ENCODE measurements at regions not wholly inside any gene's neighbourhood (a gene's known extent, or its start where the extent isn't known, plus 50 kb on each side); places are given as distances from the start of the nearest gene placed in this dataset.

DNA sequence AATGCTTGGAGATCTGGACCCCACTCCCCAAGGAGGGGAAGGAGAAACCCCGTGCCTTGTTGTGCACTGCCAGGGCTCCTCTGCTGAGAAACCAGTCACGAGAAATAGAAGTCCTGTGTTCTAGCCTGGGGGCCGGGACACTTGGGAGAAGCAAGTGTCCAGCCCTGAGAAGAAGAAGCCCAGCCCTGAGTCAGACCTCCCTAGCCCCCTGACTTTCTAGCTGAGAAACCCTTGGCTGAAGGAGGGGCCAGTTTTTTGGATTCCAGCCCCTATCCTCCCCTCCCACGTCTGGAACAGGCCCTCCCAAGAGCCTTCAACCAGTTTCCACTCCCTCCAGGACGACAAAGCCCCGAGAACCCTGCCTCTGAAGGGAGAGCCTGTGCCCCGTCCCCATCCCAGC, 100.5 kb downstream of the NAV1 start:
- POLR2A ChIA-PET (ENCODE audit: partially characterized antibody), result interaction anchor here (0.9 kb wide), 1 partner anchor 14 kb away, joined by 3 read pairs; no protein-coding TSS in a partner anchor
- H4K5ac ChIP-seq (ENCODE audit: insufficient read length, low read depth, low read length), result no peak overlapping the region
- no peak overlapping the region for H2BK5ac ChIP-seq (ENCODE audit: low read depth, low read length)
- no peak overlapping the region for H2AK5ac ChIP-seq (ENCODE audit: low read depth, low read length)
- H3K23me2 ChIP-seq (ENCODE audit: low read depth, low read length), result no peaks in the 10 kb centered on the region
- H3K9ac ChIP-seq (replicated peaks in 1 of 4; ENCODE audit: extremely low read depth in 1 of 4, low read depth in 3 of 4, low read length in 3 of 4), result no peak overlapping the region
- FAIRE-seq, result no peak
- no peak overlapping the region; the same call in 1 of the 2 replicates for H4K8ac ChIP-seq (ENCODE audit: extremely low read depth, insufficient read depth, low read length)
- no peak overlapping the region for H3K23ac ChIP-seq (ENCODE audit: insufficient read length)
- no peaks in the 10 kb centered on the region for H3K9me3 ChIP-seq (ENCODE audit: insufficient read depth in 2 of 2, low read depth in 1 of 2, low read length in 1 of 2)
- no peak overlapping the region for H3K18ac ChIP-seq (ENCODE audit: extremely low read depth, low read length)
- H3K56ac ChIP-seq (replicated peaks; ENCODE audit: insufficient read length, low read depth, low read length), result no peak overlapping the region
- no peak overlapping the region for H2BK20ac ChIP-seq (ENCODE audit: low read length)
- no peaks in the 10 kb centered on the region for H4K20me1 ChIP-seq (replicated peaks in 1 of 2; ENCODE audit: control insufficient read depth in 1 of 2, insufficient read depth in 2 of 2, low read length in 2 of 2)
- no peak overlapping the region for H2BK120ac ChIP-seq (replicated peaks; ENCODE audit: low read depth, low read length)
- H3K27me3 ChIP-seq (replicated peaks in 1 of 4; ENCODE audit: control insufficient read depth in 3 of 4, extremely low read depth in 1 of 4, insufficient read depth in 3 of 4, low read length in 3 of 4), result no peaks in the 10 kb centered on the region
- H2AFZ ChIP-seq (ENCODE audit: low read length), result no peak overlapping the region
- no peaks in the 10 kb centered on the region for H3K79me2 ChIP-seq (ENCODE audit: control insufficient read depth in 1 of 2, insufficient read depth in 2 of 2, low read length in 2 of 2)
- TF ChIP-seq ASH2L (IDR thresholded peaks at IDR 0.05; ENCODE audit: low read length) (no peak), KDM1A (IDR thresholded peaks at IDR 0.05; ENCODE audit: borderline replicate concordance, low read length) (no peak), ZNF274 (IDR thresholded peaks at IDR 0.05; ENCODE audit: borderline replicate concordance, extremely low read depth, low read length) (no peak), CREB1 (IDR thresholded peaks at IDR 0.05) (no peak), KDM4A (IDR thresholded peaks at IDR 0.05; ENCODE audit: low read depth, low read length, severe bottlenecking) (no peak), BRCA1 (IDR thresholded peaks at IDR 0.05; ENCODE audit: low read depth, low read length) (no peak)
- H2BK12ac ChIP-seq (ENCODE audit: low read depth, low read length), result no peak overlapping the region
- H3K4me1 ChIP-seq (replicated peaks in 1 of 4; ENCODE audit: control insufficient read depth in 3 of 4, insufficient read depth in 4 of 4, low read length in 3 of 4), result peaks cover 3 to 13% (median 6%) of the 10 kb centered on the region in 4 experiments; a peak in 6 of 7 replicates
- no peak overlapping the region for H4K91ac ChIP-seq (replicated peaks; ENCODE audit: insufficient read length, low read length)
- no peak overlapping the region for H3K4ac ChIP-seq (replicated peaks; ENCODE audit: insufficient read length, low read depth, low read length)
- no peaks in the 10 kb centered on the region for H3K36me3 ChIP-seq (ENCODE audit: control insufficient read depth in 2 of 4, insufficient read depth in 4 of 4, low read length in 3 of 4)
- CTCF ChIA-PET (ENCODE audit: partially characterized antibody), result interaction anchor here (1.1 to 1.7 kb wide), 4 partner anchors 10 to 80 kb away, joined by 3 to 10 read pairs (median 4); no protein-coding TSS in a partner anchor
- H3K79me1 ChIP-seq (ENCODE audit: low read depth, low read length), result no peaks in the 10 kb centered on the region
- 65% methylated on average over 6 of the region's 7 CpGs; no CpG with 5 or more reads in 1 of the 2 experiments for WGBS, 2 experiments (ENCODE audit: extremely low coverage in 1 of 2, insufficient coverage in 1 of 2, insufficient read length in 1 of 2, insufficient replicate concordance in 2 of 2, low coverage in 1 of 2, low lambda C conversion rate in 2 of 2, missing lambda C conversion rate in 1 of 2)
- no peak overlapping the region for H3K27ac ChIP-seq (ENCODE audit: low read depth, low read length)
- H3K14ac ChIP-seq (ENCODE audit: insufficient read length), result no peak overlapping the region
- H3K4me3 ChIP-seq (ENCODE audit: extremely low read depth in 1 of 4, insufficient read depth in 2 of 4, low read depth in 3 of 4, low read length in 4 of 4), result no peak overlapping the region
- H2BK15ac ChIP-seq (ENCODE audit: low read length), result no peak overlapping the region
- H3K4me2 ChIP-seq (ENCODE audit: insufficient read depth in 1 of 2, low read depth in 2 of 2, low read length in 2 of 2), result no peak overlapping the region
- DNase-seq (ENCODE audit: low read depth in 1 of 2, low spot score in 2 of 2), result no peak

All from H1 (cell line).